ENCODE measurements at regions not wholly inside any gene's neighbourhood (a gene's known extent, or its start where the extent isn't known, plus 50 kb on each side); places are given as distances from the start of the nearest gene placed in this dataset.

DNA sequence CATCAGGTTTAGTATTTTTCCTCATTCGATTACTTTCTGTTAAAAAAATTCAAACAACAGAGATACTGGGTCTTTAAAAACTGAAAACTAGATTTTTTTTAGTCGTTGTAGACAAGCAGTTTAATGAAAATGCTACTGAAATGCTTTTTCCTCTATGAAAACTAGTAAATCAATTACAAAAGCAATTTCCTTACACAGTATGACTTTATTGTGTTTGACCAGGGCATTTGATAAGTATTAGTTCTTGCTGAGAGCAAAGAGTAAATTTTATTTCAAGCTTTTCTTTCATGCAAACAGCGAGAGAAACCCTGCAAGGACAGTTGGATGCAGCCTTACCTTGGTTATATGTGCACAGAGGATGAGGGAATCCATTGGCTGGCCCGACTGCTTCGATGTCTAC is 308.5 kb downstream of the MAT2B start:
- 31% methylated on average over 5 of the region's 5 CpGs for WGBS (ENCODE audit: insufficient coverage, insufficient replicate concordance, low lambda C conversion rate, missing lambda C conversion rate)
- no peaks in the 10 kb centered on the region for H3K9me3 ChIP-seq (replicated peaks; ENCODE audit: control insufficient read depth, insufficient read depth, low read length)
- in situ Hi-C loops (cut with MboI) (no loop called here), intact Hi-C loops (cut with micrococcal nuclease; ENCODE audit: unreplicated experiment) (loop anchor here (10.0 kb wide), 1 partner anchor 249 kb away; no protein-coding TSS in a partner anchor)
- no peak overlapping the region for H3K27ac ChIP-seq (ENCODE audit: control insufficient read depth, insufficient read depth)
- DNase-seq (ENCODE audit: low read depth, low spot score) (no peak), ATAC-seq (no peak), FAIRE-seq (no peak)
- TF ChIP-seq, protein P1, sequence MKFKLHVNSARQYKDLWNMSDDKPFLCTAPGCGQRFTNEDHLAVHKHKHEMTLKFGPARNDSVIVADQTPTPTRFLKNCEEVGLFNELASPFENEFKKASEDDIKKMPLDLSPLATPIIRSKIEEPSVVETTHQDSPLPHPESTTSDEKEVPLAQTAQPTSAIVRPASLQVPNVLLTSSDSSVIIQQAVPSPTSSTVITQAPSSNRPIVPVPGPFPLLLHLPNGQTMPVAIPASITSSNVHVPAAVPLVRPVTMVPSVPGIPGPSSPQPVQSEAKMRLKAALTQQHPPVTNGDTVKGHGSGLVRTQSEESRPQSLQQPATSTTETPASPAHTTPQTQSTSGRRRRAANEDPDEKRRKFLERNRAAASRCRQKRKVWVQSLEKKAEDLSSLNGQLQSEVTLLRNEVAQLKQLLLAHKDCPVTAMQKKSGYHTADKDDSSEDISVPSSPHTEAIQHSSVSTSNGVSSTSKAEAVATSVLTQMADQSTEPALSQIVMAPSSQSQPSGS (IDR thresholded peaks at IDR 0.05; ENCODE audit: low read length) = no peak
- TF ChIP-seq EGR1 (IDR thresholded peaks at IDR 0.05; ENCODE audit: borderline replicate concordance in 1 of 2, low read depth in 2 of 2, low read length in 2 of 2) (no peak), PAX8 (IDR thresholded peaks at IDR 0.05) (no peak), KLF5 (IDR thresholded peaks at IDR 0.05; ENCODE audit: partially characterized antibody) (no peak), ZSCAN29 (IDR thresholded peaks at IDR 0.05) (no peak), FOS (IDR thresholded peaks at IDR 0.05; ENCODE audit: borderline replicate concordance, extremely low read depth, insufficient read length) (no peak), RAD51 (IDR thresholded peaks at IDR 0.05) (no peak), SUPT20H (IDR thresholded peaks at IDR 0.05; ENCODE audit: borderline replicate concordance, control insufficient read depth, low read depth, low read length) (no peak), TAF1 (IDR thresholded peaks at IDR 0.05; ENCODE audit: borderline replicate concordance, low read depth, low read length) (no peak), NFYA (IDR thresholded peaks at IDR 0.05; ENCODE audit: borderline replicate concordance, low read depth, low read length) (no peak), CHD4 (IDR thresholded peaks at IDR 0.05) (no peak), HCFC1 (IDR thresholded peaks at IDR 0.05; ENCODE audit: low read length) (no peak), PAX5 (IDR thresholded peaks at IDR 0.05; ENCODE audit: borderline replicate concordance, low read depth, low read length) (no peak), STAT3 (IDR thresholded peaks at IDR 0.05; ENCODE audit: low read depth, low read length) (no peak)
- TF ChIP-seq, protein P2, sequence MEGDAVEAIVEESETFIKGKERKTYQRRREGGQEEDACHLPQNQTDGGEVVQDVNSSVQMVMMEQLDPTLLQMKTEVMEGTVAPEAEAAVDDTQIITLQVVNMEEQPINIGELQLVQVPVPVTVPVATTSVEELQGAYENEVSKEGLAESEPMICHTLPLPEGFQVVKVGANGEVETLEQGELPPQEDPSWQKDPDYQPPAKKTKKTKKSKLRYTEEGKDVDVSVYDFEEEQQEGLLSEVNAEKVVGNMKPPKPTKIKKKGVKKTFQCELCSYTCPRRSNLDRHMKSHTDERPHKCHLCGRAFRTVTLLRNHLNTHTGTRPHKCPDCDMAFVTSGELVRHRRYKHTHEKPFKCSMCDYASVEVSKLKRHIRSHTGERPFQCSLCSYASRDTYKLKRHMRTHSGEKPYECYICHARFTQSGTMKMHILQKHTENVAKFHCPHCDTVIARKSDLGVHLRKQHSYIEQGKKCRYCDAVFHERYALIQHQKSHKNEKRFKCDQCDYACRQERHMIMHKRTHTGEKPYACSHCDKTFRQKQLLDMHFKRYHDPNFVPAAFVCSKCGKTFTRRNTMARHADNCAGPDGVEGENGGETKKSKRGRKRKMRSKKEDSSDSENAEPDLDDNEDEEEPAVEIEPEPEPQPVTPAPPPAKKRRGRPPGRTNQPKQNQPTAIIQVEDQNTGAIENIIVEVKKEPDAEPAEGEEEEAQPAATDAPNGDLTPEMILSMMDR (IDR thresholded peaks at IDR 0.05 in 2 of 3, conservative IDR thresholded peaks at IDR 0.05 in 1 of 3; ENCODE audit: control insufficient read depth in 2 of 3, extremely low read depth in 1 of 3, insufficient read depth in 1 of 3, low read depth in 3 of 3, low read length in 3 of 3) = no peak
- TF ChIP-seq, protein P3, sequence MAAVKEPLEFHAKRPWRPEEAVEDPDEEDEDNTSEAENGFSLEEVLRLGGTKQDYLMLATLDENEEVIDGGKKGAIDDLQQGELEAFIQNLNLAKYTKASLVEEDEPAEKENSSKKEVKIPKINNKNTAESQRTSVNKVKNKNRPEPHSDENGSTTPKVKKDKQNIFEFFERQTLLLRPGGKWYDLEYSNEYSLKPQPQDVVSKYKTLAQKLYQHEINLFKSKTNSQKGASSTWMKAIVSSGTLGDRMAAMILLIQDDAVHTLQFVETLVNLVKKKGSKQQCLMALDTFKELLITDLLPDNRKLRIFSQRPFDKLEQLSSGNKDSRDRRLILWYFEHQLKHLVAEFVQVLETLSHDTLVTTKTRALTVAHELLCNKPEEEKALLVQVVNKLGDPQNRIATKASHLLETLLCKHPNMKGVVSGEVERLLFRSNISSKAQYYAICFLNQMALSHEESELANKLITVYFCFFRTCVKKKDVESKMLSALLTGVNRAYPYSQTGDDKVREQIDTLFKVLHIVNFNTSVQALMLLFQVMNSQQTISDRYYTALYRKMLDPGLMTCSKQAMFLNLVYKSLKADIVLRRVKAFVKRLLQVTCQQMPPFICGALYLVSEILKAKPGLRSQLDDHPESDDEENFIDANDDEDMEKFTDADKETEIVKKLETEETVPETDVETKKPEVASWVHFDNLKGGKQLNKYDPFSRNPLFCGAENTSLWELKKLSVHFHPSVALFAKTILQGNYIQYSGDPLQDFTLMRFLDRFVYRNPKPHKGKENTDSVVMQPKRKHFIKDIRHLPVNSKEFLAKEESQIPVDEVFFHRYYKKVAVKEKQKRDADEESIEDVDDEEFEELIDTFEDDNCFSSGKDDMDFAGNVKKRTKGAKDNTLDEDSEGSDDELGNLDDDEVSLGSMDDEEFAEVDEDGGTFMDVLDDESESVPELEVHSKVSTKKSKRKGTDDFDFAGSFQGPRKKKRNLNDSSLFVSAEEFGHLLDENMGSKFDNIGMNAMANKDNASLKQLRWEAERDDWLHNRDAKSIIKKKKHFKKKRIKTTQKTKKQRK (IDR thresholded peaks at IDR 0.05; ENCODE audit: low read depth, low read length) = no peak
- CTCF ChIA-PET = no interaction called here
- SMC1A ChIA-PET (ENCODE audit: uncharacterized antibody, unreplicated experiment) = no interaction called here
- H3K36me3 ChIP-seq (ENCODE audit: control insufficient read depth in 2 of 2, insufficient read depth in 2 of 2, low read length in 1 of 2) = no peaks in the 10 kb centered on the region
- H3K4me3 ChIP-seq = no peak overlapping the region
- no TSS peak for BruUV-seq (replicated peaks)
- no peaks in the 10 kb centered on the region for H3K27me3 ChIP-seq (replicated peaks in 1 of 2; ENCODE audit: control insufficient read depth in 2 of 2, insufficient read depth in 2 of 2, low read length in 1 of 2)
- RAD21 ChIA-PET (ENCODE audit: unreplicated experiment) = no interaction called here
- POLR2A ChIA-PET = no interaction called here
- H3K4me2 ChIP-seq (ENCODE audit: control insufficient read depth, insufficient read depth) = no peak overlapping the region
- H2AFZ ChIP-seq (ENCODE audit: control insufficient read depth, low read depth, low read length) = no peak overlapping the region
- H4K20me1 ChIP-seq (ENCODE audit: control insufficient read depth, insufficient read depth) = no peaks in the 10 kb centered on the region
- no peaks in the 10 kb centered on the region for H3K4me1 ChIP-seq (ENCODE audit: control insufficient read depth, insufficient read depth, low read length)
- H3K9ac ChIP-seq (ENCODE audit: control insufficient read depth, insufficient read depth, low read length) = no peak overlapping the region
- H3K79me2 ChIP-seq (ENCODE audit: control insufficient read depth, insufficient read depth, low read length) = no peaks in the 10 kb centered on the region

Measured in GM12878 (cell line).